ENCODE measurements at regions not wholly inside any gene's neighbourhood (a gene's known extent, or its start where the extent isn't known, plus 50 kb on each side); places are given as distances from the start of the nearest gene placed in this dataset.

GRCh38 chr18:67362906-67363305 is 153.6 kb downstream of the DSEL start:
- no peak for TF ChIP-seq CTCF (IDR thresholded peaks at IDR 0.05; ENCODE audit: control extremely low read depth in 1 of 3, insufficient read depth in 1 of 3, low read depth in 1 of 3, low read length in 3 of 3)
- no peak for TF ChIP-seq CEBPB (IDR thresholded peaks at IDR 0.05; ENCODE audit: low read depth, low read length)
- no peak for TF ChIP-seq TBP (IDR thresholded peaks at IDR 0.05; ENCODE audit: low read depth, low read length)
- TF ChIP-seq POLR2A (IDR thresholded peaks at IDR 0.05; ENCODE audit: control extremely low read depth in 1 of 2, low read depth in 2 of 2, low read length in 2 of 2), result no peak

All from H1 (cell line).